ENCODE measurements at regions not wholly inside any gene's neighbourhood (a gene's known extent, or its start where the extent isn't known, plus 50 kb on each side); places are given as distances from the start of the nearest gene placed in this dataset.

DNA sequence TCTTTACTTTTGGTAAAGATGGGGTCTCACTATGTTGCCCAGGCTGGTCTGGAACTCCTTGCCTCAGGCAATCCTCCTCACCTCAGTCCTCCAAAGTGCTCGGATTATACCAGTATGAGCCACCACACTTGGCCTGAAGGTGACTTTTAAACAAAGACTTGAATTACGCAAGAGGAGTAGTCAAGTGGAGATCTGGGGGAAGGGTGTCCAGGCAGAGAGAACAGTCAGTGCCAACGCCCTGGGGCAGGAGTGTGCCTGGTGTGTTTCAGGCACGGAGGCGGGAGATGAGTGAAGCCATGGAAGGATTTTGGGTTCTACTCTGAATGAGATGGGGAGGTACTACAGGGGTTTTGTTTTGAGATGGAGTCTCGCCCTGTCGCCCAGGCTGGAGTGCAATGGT is 82.6 kb upstream of the NPTX2 start:
- Histone ChIP-seq H3K36me3 (no peaks in the 10 kb centered on the region), H3K27ac (no peak overlapping the region), H3K4me1 (no peaks in the 10 kb centered on the region), H3K27me3 (no peaks in the 10 kb centered on the region), H3K9me3 (no peaks in the 10 kb centered on the region), H3K4me3 (no peak overlapping the region)
- intact Hi-C loops (cut with DNase I), result no loop called here
- WGBS, 2 donors, result 55 to 63% methylated on average over 7 of the region's 7 CpGs
- TF ChIP-seq, protein P1, sequence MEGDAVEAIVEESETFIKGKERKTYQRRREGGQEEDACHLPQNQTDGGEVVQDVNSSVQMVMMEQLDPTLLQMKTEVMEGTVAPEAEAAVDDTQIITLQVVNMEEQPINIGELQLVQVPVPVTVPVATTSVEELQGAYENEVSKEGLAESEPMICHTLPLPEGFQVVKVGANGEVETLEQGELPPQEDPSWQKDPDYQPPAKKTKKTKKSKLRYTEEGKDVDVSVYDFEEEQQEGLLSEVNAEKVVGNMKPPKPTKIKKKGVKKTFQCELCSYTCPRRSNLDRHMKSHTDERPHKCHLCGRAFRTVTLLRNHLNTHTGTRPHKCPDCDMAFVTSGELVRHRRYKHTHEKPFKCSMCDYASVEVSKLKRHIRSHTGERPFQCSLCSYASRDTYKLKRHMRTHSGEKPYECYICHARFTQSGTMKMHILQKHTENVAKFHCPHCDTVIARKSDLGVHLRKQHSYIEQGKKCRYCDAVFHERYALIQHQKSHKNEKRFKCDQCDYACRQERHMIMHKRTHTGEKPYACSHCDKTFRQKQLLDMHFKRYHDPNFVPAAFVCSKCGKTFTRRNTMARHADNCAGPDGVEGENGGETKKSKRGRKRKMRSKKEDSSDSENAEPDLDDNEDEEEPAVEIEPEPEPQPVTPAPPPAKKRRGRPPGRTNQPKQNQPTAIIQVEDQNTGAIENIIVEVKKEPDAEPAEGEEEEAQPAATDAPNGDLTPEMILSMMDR (IDR thresholded peaks at IDR 0.05), result no peak
- no peak for TF ChIP-seq POLR2A (IDR thresholded peaks at IDR 0.05)
- DNase-seq, result no peak

DNA sequence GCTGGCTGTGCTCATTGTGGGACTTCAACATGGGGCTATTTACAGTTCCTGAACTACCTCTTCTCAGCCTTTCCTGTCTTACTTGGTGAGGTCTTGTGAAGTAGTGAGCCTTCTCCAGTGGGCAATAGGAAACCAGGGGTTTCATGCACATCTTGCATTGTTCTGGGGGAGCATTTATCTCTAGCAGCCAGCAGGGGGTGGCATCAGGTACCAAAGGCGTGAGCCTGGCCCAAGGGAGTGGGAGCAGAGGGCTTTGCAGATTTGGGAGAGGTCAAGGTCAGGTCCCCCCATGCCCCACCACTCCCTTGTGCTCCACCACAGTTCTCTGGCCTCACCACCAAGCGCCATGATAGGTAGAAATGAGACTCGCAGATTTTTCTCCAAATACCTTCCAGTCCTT is 85.4 kb upstream of the NPTX2 start:
- DNase-seq, result no peak
- Histone ChIP-seq H3K36me3 (no peaks in the 10 kb centered on the region), H3K9me3 (no peaks in the 10 kb centered on the region), H3K27ac (no peak overlapping the region), H3K27me3 (no peaks in the 10 kb centered on the region), H3K4me1 (no peaks in the 10 kb centered on the region), H3K4me3 (no peak overlapping the region)
- TF ChIP-seq, protein P1 (IDR thresholded peaks at IDR 0.05), result no peak
- no peak for TF ChIP-seq POLR2A (IDR thresholded peaks at IDR 0.05)
- WGBS, 2 donors, result 67 to 89% methylated on average over 2 to 3 of the region's 3 CpGs
- intact Hi-C loops (cut with DNase I), result no loop called here

DNA sequence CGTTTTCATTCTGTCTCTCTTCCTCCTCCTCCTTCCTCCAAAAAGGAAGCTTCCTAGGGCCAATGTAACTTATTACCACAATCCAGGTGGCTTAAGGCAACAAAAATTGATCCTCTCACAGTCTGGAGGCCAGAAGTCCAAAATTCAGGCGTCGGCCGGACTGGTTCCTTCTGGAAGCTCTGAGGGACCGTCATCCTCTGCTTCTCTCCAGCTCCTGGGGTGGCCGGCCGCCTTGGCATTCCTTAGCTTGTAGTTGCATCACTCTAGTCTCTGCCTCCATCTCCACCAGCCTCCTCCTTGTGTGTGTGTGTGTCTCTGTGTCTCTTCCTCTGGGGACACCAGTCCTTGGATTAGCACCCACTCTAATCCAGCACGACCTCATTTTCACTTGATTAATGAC is 89.0 kb upstream of the NPTX2 start:
- TF ChIP-seq, protein P1 (IDR thresholded peaks at IDR 0.05), result no peak
- TF ChIP-seq POLR2A (IDR thresholded peaks at IDR 0.05), result no peak
- DNase-seq, result no peak
- H3K4me3 ChIP-seq, result no peak overlapping the region
- H3K27me3 ChIP-seq, result no peaks in the 10 kb centered on the region
- no peaks in the 10 kb centered on the region for H3K36me3 ChIP-seq
- intact Hi-C loops (cut with DNase I), result no loop called here
- no peaks in the 10 kb centered on the region for H3K4me1 ChIP-seq
- 64 to 68% methylated on average over 6 to 8 of the region's 8 CpGs for WGBS, 2 donors
- no peaks in the 10 kb centered on the region for H3K9me3 ChIP-seq
- H3K27ac ChIP-seq, result no peak overlapping the region

DNA sequence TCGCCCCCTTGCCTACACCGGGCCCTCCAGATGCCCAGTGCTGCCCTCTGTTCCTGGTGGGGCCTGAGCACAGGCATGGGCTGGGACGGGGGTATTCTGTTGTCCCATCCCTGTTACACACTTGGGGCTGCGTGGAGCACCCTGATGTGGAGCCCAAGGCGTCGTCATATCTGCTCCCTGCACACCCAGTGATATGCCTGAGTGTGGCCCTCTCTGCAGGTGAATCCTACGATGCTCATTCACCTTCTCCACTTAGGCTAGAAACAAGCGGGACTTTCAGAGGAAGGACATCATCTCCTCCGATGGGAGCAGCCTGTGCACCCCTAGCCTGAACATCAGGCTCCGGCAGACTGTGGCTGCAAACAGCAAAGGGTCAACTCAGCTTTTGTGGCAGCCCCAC is 91.0 kb upstream of the NPTX2 start:
- 74 to 81% methylated on average over 3 to 9 of the region's 10 CpGs for WGBS, 2 donors
- DNase-seq, result no peak
- H3K36me3 ChIP-seq, result no peaks in the 10 kb centered on the region
- no peak overlapping the region for H3K4me3 ChIP-seq
- H3K4me1 ChIP-seq, result no peaks in the 10 kb centered on the region
- TF ChIP-seq, protein P1 (IDR thresholded peaks at IDR 0.05), result no peak
- no peak for TF ChIP-seq POLR2A (IDR thresholded peaks at IDR 0.05)
- H3K27ac ChIP-seq, result no peak overlapping the region
- intact Hi-C loops (cut with DNase I), result no loop called here
- H3K27me3 ChIP-seq, result peaks cover 0 to 5% (median 0%) of the 10 kb centered on the region in 4 donors
- H3K9me3 ChIP-seq, result no peaks in the 10 kb centered on the region

DNA sequence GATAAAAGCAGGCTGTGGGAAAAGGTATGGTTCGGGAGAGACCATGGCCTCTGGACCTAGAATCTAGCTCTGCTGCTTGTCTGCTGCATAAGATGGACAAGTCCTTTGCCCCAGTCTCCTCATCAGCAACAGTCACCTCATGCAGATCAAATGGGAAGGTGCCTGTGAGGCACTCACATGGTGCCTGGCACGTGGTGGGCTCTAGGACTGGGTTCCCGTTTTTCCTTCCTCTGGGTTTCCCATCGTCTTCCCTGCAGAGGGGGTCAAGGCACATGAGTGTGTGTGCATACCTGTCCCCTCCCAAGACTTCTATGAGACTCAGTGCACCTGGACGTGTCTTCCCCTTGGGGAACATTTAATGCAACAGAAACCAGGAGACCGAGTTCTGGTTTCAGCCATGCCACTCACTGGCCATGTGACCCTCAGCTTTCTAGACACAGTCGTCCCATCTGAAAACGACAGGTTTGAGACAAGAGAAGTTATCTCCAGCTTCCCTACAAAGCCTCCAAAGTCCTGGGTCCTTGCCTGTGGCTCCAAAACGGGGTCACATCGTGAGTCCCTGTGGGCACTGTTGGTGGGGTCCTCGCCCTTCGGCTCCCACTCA is 95.9 kb upstream of the NPTX2 start:
- Histone ChIP-seq H3K27ac (no peak overlapping the region), H3K27me3 (peaks cover 0 to 5% (median 0%) of the 10 kb centered on the region in 4 donors), H3K36me3 (no peaks in the 10 kb centered on the region), H3K9me3 (no peaks in the 10 kb centered on the region), H3K4me3 (no peak overlapping the region), H3K4me1 (no peaks in the 10 kb centered on the region)
- WGBS, 2 donors, result 76 to 77% methylated on average over 3 to 11 of the region's 12 CpGs
- TF ChIP-seq, protein P1 (IDR thresholded peaks at IDR 0.05), result no peak
- no peak for TF ChIP-seq POLR2A (IDR thresholded peaks at IDR 0.05)
- no peak for DNase-seq
- intact Hi-C loops (cut with DNase I), result no loop called here
